A673 (cell line): ENCODE measurements at regions not wholly inside any gene's neighbourhood (a gene's known extent, or its start where the extent isn't known, plus 50 kb on each side); places are given as distances from the start of the nearest gene placed in this dataset.

Experiments
- CTCF ChIP-seq: fragments of 300-800, 200-600 bp; sonication (generic); conservative IDR thresholded peaks from 2 replicates; pipeline ENCODE4 v1.5.1; 2017; ENCODE audit warnings: low read depth, mild to moderate bottlenecking, antibody characterized with exemption, low read length, moderate library complexity, mixed read lengths
- EZH2 ChIP-seq: fragments of 200-600 bp; sonication (generic); IDR thresholded peaks from 2 replicates; pipeline ENCODE4 v1.6.1; 2017; ENCODE audit warnings: borderline replicate concordance, low read depth, mild to moderate bottlenecking, mixed read lengths, antibody characterized with exemption, low read length; ENCODE audit not compliant: poor library complexity, severe bottlenecking

GRCh38 chr2:163044114-163044513 lies 205.5 kb upstream of the KCNH7 start:
- TF ChIP-seq CTCF (no peak), EZH2 (no peak)
